ENCODE measurements at regions not wholly inside any gene's neighbourhood (a gene's known extent, or its start where the extent isn't known, plus 50 kb on each side); places are given as distances from the start of the nearest gene placed in this dataset.

- TF ChIP-seq, protein P1, sequence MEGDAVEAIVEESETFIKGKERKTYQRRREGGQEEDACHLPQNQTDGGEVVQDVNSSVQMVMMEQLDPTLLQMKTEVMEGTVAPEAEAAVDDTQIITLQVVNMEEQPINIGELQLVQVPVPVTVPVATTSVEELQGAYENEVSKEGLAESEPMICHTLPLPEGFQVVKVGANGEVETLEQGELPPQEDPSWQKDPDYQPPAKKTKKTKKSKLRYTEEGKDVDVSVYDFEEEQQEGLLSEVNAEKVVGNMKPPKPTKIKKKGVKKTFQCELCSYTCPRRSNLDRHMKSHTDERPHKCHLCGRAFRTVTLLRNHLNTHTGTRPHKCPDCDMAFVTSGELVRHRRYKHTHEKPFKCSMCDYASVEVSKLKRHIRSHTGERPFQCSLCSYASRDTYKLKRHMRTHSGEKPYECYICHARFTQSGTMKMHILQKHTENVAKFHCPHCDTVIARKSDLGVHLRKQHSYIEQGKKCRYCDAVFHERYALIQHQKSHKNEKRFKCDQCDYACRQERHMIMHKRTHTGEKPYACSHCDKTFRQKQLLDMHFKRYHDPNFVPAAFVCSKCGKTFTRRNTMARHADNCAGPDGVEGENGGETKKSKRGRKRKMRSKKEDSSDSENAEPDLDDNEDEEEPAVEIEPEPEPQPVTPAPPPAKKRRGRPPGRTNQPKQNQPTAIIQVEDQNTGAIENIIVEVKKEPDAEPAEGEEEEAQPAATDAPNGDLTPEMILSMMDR (IDR thresholded peaks at IDR 0.05) = no peak
- TF ChIP-seq POLR2A (IDR thresholded peaks at IDR 0.05) = no peak
- TF ChIP-seq POLR2AphosphoS5 (IDR thresholded peaks at IDR 0.05) = no peak
These were observed 765.9 kb downstream of the NTRK3 start for GRCh38 chr15:87490666-87491065.

Measured in prostate gland (tissue), 2 donors.